H1 (cell line): ENCODE measurements at regions not wholly inside any gene's neighbourhood (a gene's known extent, or its start where the extent isn't known, plus 50 kb on each side); places are given as distances from the start of the nearest gene placed in this dataset.

Experiments
- CTBP2 ChIP-seq: IDR thresholded peaks from 2 replicates; pipeline ENCODE4 v1.7.0; 2011; ENCODE audit warnings: borderline replicate concordance, mild to moderate bottlenecking, moderate library complexity, mixed read lengths, low read length; ENCODE audit not compliant: insufficient read depth, insufficient read length
- SIX5 ChIP-seq: IDR thresholded peaks from 2 replicates; pipeline ENCODE4 v1.6.1; 2011; ENCODE audit warnings: mild to moderate bottlenecking, low read depth, low read length
- TAF7 ChIP-seq: optimal IDR thresholded peaks from 2 replicates; pipeline ENCODE3; 2011; ENCODE audit warnings: low read depth, mild to moderate bottlenecking, inconsistent platforms, low read length, moderate library complexity, borderline replicate concordance
- TF ChIP-seq, protein P1 (sequence below): fragments of 300-600 bp; sonication (generic); IDR thresholded peaks from 2 replicates; pipeline ENCODE4 v1.7.1; 2012; ENCODE audit warnings: low read length, moderate library complexity, mild to moderate bottlenecking, inconsistent platforms; ENCODE audit not compliant: insufficient replicate concordance
- TF ChIP-seq, protein P2 (sequence below), 3 experiments: IDR thresholded peaks; 1 replicate in 2 of 3; 2 replicates in 1 of 3; pipeline versions ENCODE4 v1.5.1 to v1.6.1; 2011; ENCODE audit warnings: low read length in 3 of 3, mild to moderate bottlenecking in 3 of 3, inconsistent platforms in 2 of 3, low read depth in 1 of 3, moderate library complexity in 1 of 3; ENCODE audit not compliant: insufficient read depth in 1 of 3; ENCODE audit errors: control extremely low read depth in 1 of 3

DNA sequence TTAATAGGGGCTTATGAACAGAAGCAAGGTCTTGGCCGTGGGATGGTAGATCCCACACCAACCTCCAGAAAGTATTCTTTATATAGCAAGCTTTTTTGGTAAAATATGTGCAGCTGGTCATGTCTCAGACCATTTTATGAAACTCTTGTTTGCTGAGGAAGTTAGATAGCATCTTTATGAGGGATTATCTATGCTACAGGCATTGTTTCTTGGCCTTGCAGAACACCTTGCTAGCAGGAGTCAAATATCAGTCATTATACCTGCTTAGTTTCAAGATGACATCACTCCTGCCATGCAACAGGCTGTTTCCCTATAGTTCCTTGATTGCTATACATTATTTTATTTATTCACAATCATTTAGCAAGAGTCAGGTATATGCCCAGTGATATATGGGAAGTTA lies 84.8 kb upstream of the LRFN5 start (continued):
- TF ChIP-seq, protein P1, sequence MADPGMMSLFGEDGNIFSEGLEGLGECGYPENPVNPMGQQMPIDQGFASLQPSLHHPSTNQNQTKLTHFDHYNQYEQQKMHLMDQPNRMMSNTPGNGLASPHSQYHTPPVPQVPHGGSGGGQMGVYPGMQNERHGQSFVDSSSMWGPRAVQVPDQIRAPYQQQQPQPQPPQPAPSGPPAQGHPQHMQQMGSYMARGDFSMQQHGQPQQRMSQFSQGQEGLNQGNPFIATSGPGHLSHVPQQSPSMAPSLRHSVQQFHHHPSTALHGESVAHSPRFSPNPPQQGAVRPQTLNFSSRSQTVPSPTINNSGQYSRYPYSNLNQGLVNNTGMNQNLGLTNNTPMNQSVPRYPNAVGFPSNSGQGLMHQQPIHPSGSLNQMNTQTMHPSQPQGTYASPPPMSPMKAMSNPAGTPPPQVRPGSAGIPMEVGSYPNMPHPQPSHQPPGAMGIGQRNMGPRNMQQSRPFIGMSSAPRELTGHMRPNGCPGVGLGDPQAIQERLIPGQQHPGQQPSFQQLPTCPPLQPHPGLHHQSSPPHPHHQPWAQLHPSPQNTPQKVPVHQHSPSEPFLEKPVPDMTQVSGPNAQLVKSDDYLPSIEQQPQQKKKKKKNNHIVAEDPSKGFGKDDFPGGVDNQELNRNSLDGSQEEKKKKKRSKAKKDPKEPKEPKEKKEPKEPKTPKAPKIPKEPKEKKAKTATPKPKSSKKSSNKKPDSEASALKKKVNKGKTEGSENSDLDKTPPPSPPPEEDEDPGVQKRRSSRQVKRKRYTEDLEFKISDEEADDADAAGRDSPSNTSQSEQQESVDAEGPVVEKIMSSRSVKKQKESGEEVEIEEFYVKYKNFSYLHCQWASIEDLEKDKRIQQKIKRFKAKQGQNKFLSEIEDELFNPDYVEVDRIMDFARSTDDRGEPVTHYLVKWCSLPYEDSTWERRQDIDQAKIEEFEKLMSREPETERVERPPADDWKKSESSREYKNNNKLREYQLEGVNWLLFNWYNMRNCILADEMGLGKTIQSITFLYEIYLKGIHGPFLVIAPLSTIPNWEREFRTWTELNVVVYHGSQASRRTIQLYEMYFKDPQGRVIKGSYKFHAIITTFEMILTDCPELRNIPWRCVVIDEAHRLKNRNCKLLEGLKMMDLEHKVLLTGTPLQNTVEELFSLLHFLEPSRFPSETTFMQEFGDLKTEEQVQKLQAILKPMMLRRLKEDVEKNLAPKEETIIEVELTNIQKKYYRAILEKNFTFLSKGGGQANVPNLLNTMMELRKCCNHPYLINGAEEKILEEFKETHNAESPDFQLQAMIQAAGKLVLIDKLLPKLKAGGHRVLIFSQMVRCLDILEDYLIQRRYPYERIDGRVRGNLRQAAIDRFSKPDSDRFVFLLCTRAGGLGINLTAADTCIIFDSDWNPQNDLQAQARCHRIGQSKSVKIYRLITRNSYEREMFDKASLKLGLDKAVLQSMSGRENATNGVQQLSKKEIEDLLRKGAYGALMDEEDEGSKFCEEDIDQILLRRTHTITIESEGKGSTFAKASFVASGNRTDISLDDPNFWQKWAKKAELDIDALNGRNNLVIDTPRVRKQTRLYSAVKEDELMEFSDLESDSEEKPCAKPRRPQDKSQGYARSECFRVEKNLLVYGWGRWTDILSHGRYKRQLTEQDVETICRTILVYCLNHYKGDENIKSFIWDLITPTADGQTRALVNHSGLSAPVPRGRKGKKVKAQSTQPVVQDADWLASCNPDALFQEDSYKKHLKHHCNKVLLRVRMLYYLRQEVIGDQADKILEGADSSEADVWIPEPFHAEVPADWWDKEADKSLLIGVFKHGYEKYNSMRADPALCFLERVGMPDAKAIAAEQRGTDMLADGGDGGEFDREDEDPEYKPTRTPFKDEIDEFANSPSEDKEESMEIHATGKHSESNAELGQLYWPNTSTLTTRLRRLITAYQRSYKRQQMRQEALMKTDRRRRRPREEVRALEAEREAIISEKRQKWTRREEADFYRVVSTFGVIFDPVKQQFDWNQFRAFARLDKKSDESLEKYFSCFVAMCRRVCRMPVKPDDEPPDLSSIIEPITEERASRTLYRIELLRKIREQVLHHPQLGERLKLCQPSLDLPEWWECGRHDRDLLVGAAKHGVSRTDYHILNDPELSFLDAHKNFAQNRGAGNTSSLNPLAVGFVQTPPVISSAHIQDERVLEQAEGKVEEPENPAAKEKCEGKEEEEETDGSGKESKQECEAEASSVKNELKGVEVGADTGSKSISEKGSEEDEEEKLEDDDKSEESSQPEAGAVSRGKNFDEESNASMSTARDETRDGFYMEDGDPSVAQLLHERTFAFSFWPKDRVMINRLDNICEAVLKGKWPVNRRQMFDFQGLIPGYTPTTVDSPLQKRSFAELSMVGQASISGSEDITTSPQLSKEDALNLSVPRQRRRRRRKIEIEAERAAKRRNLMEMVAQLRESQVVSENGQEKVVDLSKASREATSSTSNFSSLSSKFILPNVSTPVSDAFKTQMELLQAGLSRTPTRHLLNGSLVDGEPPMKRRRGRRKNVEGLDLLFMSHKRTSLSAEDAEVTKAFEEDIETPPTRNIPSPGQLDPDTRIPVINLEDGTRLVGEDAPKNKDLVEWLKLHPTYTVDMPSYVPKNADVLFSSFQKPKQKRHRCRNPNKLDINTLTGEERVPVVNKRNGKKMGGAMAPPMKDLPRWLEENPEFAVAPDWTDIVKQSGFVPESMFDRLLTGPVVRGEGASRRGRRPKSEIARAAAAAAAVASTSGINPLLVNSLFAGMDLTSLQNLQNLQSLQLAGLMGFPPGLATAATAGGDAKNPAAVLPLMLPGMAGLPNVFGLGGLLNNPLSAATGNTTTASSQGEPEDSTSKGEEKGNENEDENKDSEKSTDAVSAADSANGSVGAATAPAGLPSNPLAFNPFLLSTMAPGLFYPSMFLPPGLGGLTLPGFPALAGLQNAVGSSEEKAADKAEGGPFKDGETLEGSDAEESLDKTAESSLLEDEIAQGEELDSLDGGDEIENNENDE, result no peak
- TF ChIP-seq TAF7 (no peak), SIX5 (no peak), CTBP2 (no peak)
- TF ChIP-seq, protein P2, sequence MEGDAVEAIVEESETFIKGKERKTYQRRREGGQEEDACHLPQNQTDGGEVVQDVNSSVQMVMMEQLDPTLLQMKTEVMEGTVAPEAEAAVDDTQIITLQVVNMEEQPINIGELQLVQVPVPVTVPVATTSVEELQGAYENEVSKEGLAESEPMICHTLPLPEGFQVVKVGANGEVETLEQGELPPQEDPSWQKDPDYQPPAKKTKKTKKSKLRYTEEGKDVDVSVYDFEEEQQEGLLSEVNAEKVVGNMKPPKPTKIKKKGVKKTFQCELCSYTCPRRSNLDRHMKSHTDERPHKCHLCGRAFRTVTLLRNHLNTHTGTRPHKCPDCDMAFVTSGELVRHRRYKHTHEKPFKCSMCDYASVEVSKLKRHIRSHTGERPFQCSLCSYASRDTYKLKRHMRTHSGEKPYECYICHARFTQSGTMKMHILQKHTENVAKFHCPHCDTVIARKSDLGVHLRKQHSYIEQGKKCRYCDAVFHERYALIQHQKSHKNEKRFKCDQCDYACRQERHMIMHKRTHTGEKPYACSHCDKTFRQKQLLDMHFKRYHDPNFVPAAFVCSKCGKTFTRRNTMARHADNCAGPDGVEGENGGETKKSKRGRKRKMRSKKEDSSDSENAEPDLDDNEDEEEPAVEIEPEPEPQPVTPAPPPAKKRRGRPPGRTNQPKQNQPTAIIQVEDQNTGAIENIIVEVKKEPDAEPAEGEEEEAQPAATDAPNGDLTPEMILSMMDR (IDR thresholded peaks at IDR 0.05; ENCODE audit: control extremely low read depth in 1 of 3, insufficient read depth in 1 of 3, low read depth in 1 of 3, low read length in 3 of 3), result no peak
